HEK293T (cell line): ENCODE measurements at regions not wholly inside any gene's neighbourhood (a gene's known extent, or its start where the extent isn't known, plus 50 kb on each side); places are given as distances from the start of the nearest gene placed in this dataset.
A peak's percentile ranks its signal among the peaks of the same experiment; 100 is the strongest.
"Not testable (repeated sequence)": the region's sequence is repeated elsewhere in the genome, so short reads cannot be mapped to it uniquely, and the experiment has no call there.

Experiments used
- CTCF ChIA-PET: fragments of 350-600 bp; formaldehyde crosslinking; extraction: SDS; loops from one replicate; lab custom pipeline; 2021; ENCODE audit warnings: antibody characterized with exemption, inconsistent platforms; lab: Yijun Ruan, JAX
- POLR2A ChIA-PET: fragments of 350-600 bp; formaldehyde crosslinking; extraction: SDS; loops from one replicate; lab custom pipeline; 2020; ENCODE audit warnings: antibody characterized with exemption, inconsistent platforms; lab: Yijun Ruan, JAX
- DNase-seq: peaks from one replicate; pipeline ENCODE4 v3.0.0; 2012; ENCODE audit warnings: mixed read lengths; ENCODE audit errors: extremely low spot score
- ARNT ChIP-seq: fragments of 450-650 bp; IDR thresholded peaks from 2 replicates; pipeline ENCODE4 v1.6.1; 2017; ENCODE audit warnings: mild to moderate bottlenecking
- BHLHE40 ChIP-seq: fragments of 450-650 bp; IDR thresholded peaks from 2 replicates; pipeline ENCODE4 v1.6.1; 2016; ENCODE audit warnings: mild to moderate bottlenecking, moderate library complexity, borderline replicate concordance
- CTBP1 ChIP-seq: fragments of 450-650 bp; IDR thresholded peaks from 2 replicates; pipeline ENCODE4 v1.6.1; 2016; ENCODE audit warnings: borderline replicate concordance
- ELF4 ChIP-seq: fragments of 450-650 bp; IDR thresholded peaks from 2 replicates; pipeline ENCODE4 v1.6.1; 2017; ENCODE audit warnings: antibody characterized with exemption
- FOXA1 ChIP-seq: fragments of 450-650 bp; IDR thresholded peaks from 2 replicates; pipeline ENCODE4 v1.6.1; 2016; ENCODE audit warnings: mild to moderate bottlenecking
- FOXK2 ChIP-seq: fragments of 450-650 bp; IDR thresholded peaks from 2 replicates; pipeline ENCODE4 v1.6.1; 2016; ENCODE audit warnings: mild to moderate bottlenecking
- FOXM1 ChIP-seq: fragments of 450-650 bp; IDR thresholded peaks from 2 replicates; pipeline ENCODE4 v1.6.1; 2017; ENCODE audit warnings: mild to moderate bottlenecking, borderline replicate concordance
- HDGF ChIP-seq: fragments of 450-650 bp; IDR thresholded peaks from 2 replicates; pipeline ENCODE4 v1.6.1; 2017; ENCODE audit warnings: antibody characterized with exemption, borderline replicate concordance
- L3MBTL2 ChIP-seq: fragments of 450-650 bp; conservative IDR thresholded peaks from 2 replicates; pipeline ENCODE4 v1.6.1; 2016; ENCODE audit warnings: mild to moderate bottlenecking
- LEF1 ChIP-seq: fragments of 450-650 bp; IDR thresholded peaks from 2 replicates; pipeline ENCODE4 v1.6.1; 2017; ENCODE audit warnings: mild to moderate bottlenecking, borderline replicate concordance
- NFRKB ChIP-seq: fragments of 450-650 bp; IDR thresholded peaks from 2 replicates; pipeline ENCODE4 v1.6.1; 2016; ENCODE audit warnings: mild to moderate bottlenecking, moderate library complexity
- PKNOX1 ChIP-seq: fragments of 450-650 bp; IDR thresholded peaks from 2 replicates; pipeline ENCODE4 v1.6.1; 2016
- SP1 ChIP-seq: fragments of 450-650 bp; IDR thresholded peaks from 2 replicates; pipeline ENCODE4 v1.6.1; 2017
- SUZ12 ChIP-seq: fragments of 450-650 bp; IDR thresholded peaks from 2 replicates; pipeline ENCODE4 v1.6.1; 2016; ENCODE audit warnings: mild to moderate bottlenecking
- TARDBP ChIP-seq: fragments of 450-650 bp; IDR thresholded peaks from 2 replicates; pipeline ENCODE4 v1.6.1; 2016
- ZNF384 ChIP-seq: fragments of 450-650 bp; IDR thresholded peaks from 2 replicates; pipeline ENCODE4 v1.6.1; 2016

- CTCF ChIA-PET, POLR2A ChIA-PET, DNase-seq: not testable (repeated sequence)
Observed at GRCh38 chr21:7943534-7943933, 2577.8 kb upstream of the TPTE start.

GRCh38 chr21:7947422-7947821 lies 2574.0 kb upstream of the TPTE start:
- ChIA-PET POLR2A (no interaction called here), CTCF (no interaction called here)
- DNase-seq: no peak
- TF ChIP-seq SP1: 0 out of 2 replicates have a peak, but pooled peaks have one; percentile 3
- no peak for TF ChIP-seq L3MBTL2
- no peak for TF ChIP-seq FOXK2

GRCh38 chr21:7948727-7949126 lies 2572.7 kb upstream of the TPTE start:
- DNase-seq, POLR2A ChIA-PET, CTCF ChIA-PET: not testable (repeated sequence)

- POLR2A ChIA-PET, CTCF ChIA-PET, DNase-seq: not testable (repeated sequence)
Observed at GRCh38 chr21:7949882-7950281, 2571.5 kb upstream of the TPTE start.

GRCh38 chr21:7951854-7952519 lies 2569.4 kb upstream of the TPTE start:
- TF ChIP-seq HDGF (no peak), CTBP1 (no peak), ZNF384 (no peak), L3MBTL2 (no peak), SUZ12 (no peak), TARDBP (no peak), FOXK2 (no peak), FOXA1 (no peak), PKNOX1 (no peak), ELF4 (no peak), LEF1 (no peak), FOXM1 (no peak), ARNT (no peak), BHLHE40 (no peak)
- POLR2A ChIA-PET: no interaction called here
- DNase-seq: no peak
- CTCF ChIA-PET: no interaction called here

GRCh38 chr21:7952648-7953047 lies 2568.7 kb upstream of the TPTE start:
- CTCF ChIA-PET: no interaction called here
- no peak for TF ChIP-seq NFRKB
- TF ChIP-seq LEF1: no peak
- TF ChIP-seq FOXM1: no peak
- TF ChIP-seq CTBP1: no peak
- TF ChIP-seq ARNT: no peak
- TF ChIP-seq BHLHE40: no peak
- TF ChIP-seq SUZ12: no peak
- TF ChIP-seq L3MBTL2: no peak
- TF ChIP-seq FOXK2: no peak
- TF ChIP-seq HDGF: no peak
- TF ChIP-seq PKNOX1: no peak
- TF ChIP-seq TARDBP: no peak
- TF ChIP-seq ZNF384: no peak
- TF ChIP-seq ELF4: no peak
- TF ChIP-seq SP1: no peak
- POLR2A ChIA-PET: no interaction called here
- no peak for DNase-seq

- ChIA-PET POLR2A (no interaction called here), CTCF (no interaction called here)
- DNase-seq: no peak
- TF ChIP-seq SP1 (no peak), SUZ12 (no peak), ELF4 (0 out of 2 replicates have a peak, but pooled peaks have one; percentile 12)
Observed at GRCh38 chr21:7953058-7953457, 2568.3 kb upstream of the TPTE start.

GRCh38 chr21:7955358-7956073 lies 2565.9 kb upstream of the TPTE start:
- POLR2A ChIA-PET, DNase-seq, CTCF ChIA-PET: not testable (repeated sequence)

- POLR2A ChIA-PET, CTCF ChIA-PET, DNase-seq: not testable (repeated sequence)
Observed at GRCh38 chr21:7956074-7956452, 2565.3 kb upstream of the TPTE start.

GRCh38 chr21:7956998-7957712 lies 2564.2 kb upstream of the TPTE start:
- POLR2A ChIA-PET, DNase-seq, CTCF ChIA-PET: not testable (repeated sequence)
